Spinal cord (tissue), 9 donors: ENCODE measurements at regions not wholly inside any gene's neighbourhood (a gene's known extent, or its start where the extent isn't known, plus 50 kb on each side); places are given as distances from the start of the nearest gene placed in this dataset.
A peak's percentile ranks its signal among the peaks of the same experiment; 100 is the strongest.

Source experiments
- DNase-seq, 6 donors: peaks; one replicate each; pipeline versions ENCODE4 v3.0.0 to v3.0.0-alpha.2; 2013 to 2015; ENCODE audit warnings: low spot score in 6 of 6, low read depth in 4 of 6
- H3K27ac ChIP-seq: one replicate; pipeline ENCODE4 v1.5.1; 2013; ENCODE audit warnings: low read depth, low read length, control low read depth
- H3K27me3 ChIP-seq: one replicate; pipeline ENCODE4 v1.6.1; 2013; ENCODE audit warnings: low read length; ENCODE audit not compliant: control insufficient read depth, insufficient read depth
- H3K36me3 ChIP-seq: one replicate; pipeline ENCODE4 v1.6.1; 2013; ENCODE audit warnings: low read length; ENCODE audit not compliant: control insufficient read depth, insufficient read depth
- H3K4me1 ChIP-seq: one replicate; pipeline ENCODE4 v1.6.1; 2013; ENCODE audit warnings: low read length; ENCODE audit not compliant: control insufficient read depth, insufficient read depth
- H3K4me3 ChIP-seq: one replicate; pipeline ENCODE4 v1.5.1; 2013; ENCODE audit warnings: low read depth, low read length, control low read depth
- H3K9me3 ChIP-seq: one replicate; pipeline ENCODE4 v1.6.1; 2013; ENCODE audit warnings: low read length; ENCODE audit not compliant: control insufficient read depth, insufficient read depth
- WGBS: methylation state at CpG from one replicate; pipeline ENCODE4 v1.1.5; 2013; ENCODE audit warnings: missing lambda C conversion rate; ENCODE audit not compliant: insufficient coverage; 5-methylcytosine and 5-hydroxymethylcytosine counted together
- donor health status: healthy.

GRCh38 chr6:164068527-164068926 is 654.0 kb downstream of the QKI start:
- Histone ChIP-seq H3K4me3 (no peak overlapping the region), H3K4me1 (peaks cover 9% of the 10 kb centered on the region), H3K27me3 (no peaks in the 10 kb centered on the region), H3K9me3 (no peaks in the 10 kb centered on the region), H3K36me3 (no peaks in the 10 kb centered on the region), H3K27ac (peak overlapping the region; percentile 82)
- WGBS = 61% methylated on average over 3 of the region's 4 CpGs
- DNase-seq = no peak

GRCh38 chr6:164066766-164067165 is 652.2 kb downstream of the QKI start:
- WGBS = no CpG with 5 or more reads among the region's 5 CpGs

GRCh38 chr6:164066335-164066734 is 651.8 kb downstream of the QKI start:
- Histone ChIP-seq H3K36me3 (no peaks in the 10 kb centered on the region), H3K4me1 (peaks cover 9% of the 10 kb centered on the region), H3K9me3 (no peaks in the 10 kb centered on the region), H3K27me3 (no peaks in the 10 kb centered on the region), H3K4me3 (no peak overlapping the region), H3K27ac (no peak overlapping the region)
- no peak for DNase-seq
- WGBS = 88% methylated on average over 3 of the region's 6 CpGs

More at GRCh38 chr6:164066766-164067165, 652.2 kb downstream of the QKI start:
- Histone ChIP-seq H3K36me3 (no peaks in the 10 kb centered on the region), H3K9me3 (no peaks in the 10 kb centered on the region), H3K27me3 (no peaks in the 10 kb centered on the region), H3K4me3 (no peak overlapping the region), H3K4me1 (peaks cover 9% of the 10 kb centered on the region), H3K27ac (no peak overlapping the region)
- DNase-seq = no peak

- H3K27ac ChIP-seq = no peak overlapping the region
- peaks cover 2% of the 10 kb centered on the region for H3K9me3 ChIP-seq
- no peak for DNase-seq
- H3K4me3 ChIP-seq = no peak overlapping the region
- no peaks in the 10 kb centered on the region for H3K36me3 ChIP-seq
- H3K4me1 ChIP-seq = no peaks in the 10 kb centered on the region
- WGBS = 88% methylated on average over 1 of the region's 3 CpGs
- no peaks in the 10 kb centered on the region for H3K27me3 ChIP-seq
These were observed 648.8 kb downstream of the QKI start for GRCh38 chr6:164063346-164063745.

- Histone ChIP-seq H3K27me3 (no peaks in the 10 kb centered on the region), H3K36me3 (no peaks in the 10 kb centered on the region), H3K27ac (no peak overlapping the region), H3K4me1 (no peaks in the 10 kb centered on the region), H3K9me3 (peaks cover 2% of the 10 kb centered on the region), H3K4me3 (no peak overlapping the region)
- no peak for DNase-seq
- WGBS = no CpG with 5 or more reads among the region's 5 CpGs
These were observed 648.4 kb downstream of the QKI start for GRCh38 chr6:164062872-164063271.

GRCh38 chr6:164057876-164058275 is 643.4 kb downstream of the QKI start:
- 100% methylated on average over 1 of the region's 5 CpGs for WGBS
- Histone ChIP-seq H3K36me3 (no peaks in the 10 kb centered on the region), H3K27me3 (no peaks in the 10 kb centered on the region), H3K4me3 (no peak overlapping the region), H3K4me1 (no peaks in the 10 kb centered on the region), H3K27ac (no peak overlapping the region), H3K9me3 (peaks cover 4% of the 10 kb centered on the region)
- no peak for DNase-seq

GRCh38 chr6:164051427-164051826 is 636.9 kb downstream of the QKI start:
- no peaks in the 10 kb centered on the region for H3K36me3 ChIP-seq
- H3K27ac ChIP-seq = no peak overlapping the region
- H3K27me3 ChIP-seq = no peaks in the 10 kb centered on the region
- no peak overlapping the region for H3K4me3 ChIP-seq
- H3K9me3 ChIP-seq = no peaks in the 10 kb centered on the region
- H3K4me1 ChIP-seq = no peaks in the 10 kb centered on the region
- WGBS = 94% methylated on average over 3 of the region's 4 CpGs
- no peak for DNase-seq

- H3K27me3 ChIP-seq = no peaks in the 10 kb centered on the region
- no peak overlapping the region for H3K4me3 ChIP-seq
- no peaks in the 10 kb centered on the region for H3K4me1 ChIP-seq
- H3K36me3 ChIP-seq = no peaks in the 10 kb centered on the region
- WGBS = no CpG with 5 or more reads among the region's 2 CpGs
- peak in 1 of 6 donors; percentile 67 for DNase-seq
- no peaks in the 10 kb centered on the region for H3K9me3 ChIP-seq
- H3K27ac ChIP-seq = no peak overlapping the region
These were observed 635.0 kb downstream of the QKI start for GRCh38 chr6:164049517-164049988.

GRCh38 chr6:164048840-164049516 is 634.5 kb downstream of the QKI start:
- Histone ChIP-seq H3K4me3 (no peak overlapping the region), H3K36me3 (no peaks in the 10 kb centered on the region), H3K27me3 (no peaks in the 10 kb centered on the region), H3K27ac (no peak overlapping the region), H3K9me3 (peaks cover 1% of the 10 kb centered on the region), H3K4me1 (no peaks in the 10 kb centered on the region)
- no peak for DNase-seq
- 93% methylated on average over 3 of the region's 6 CpGs for WGBS

GRCh38 chr6:164045082-164045481 is 630.6 kb downstream of the QKI start:
- no peaks in the 10 kb centered on the region for H3K27me3 ChIP-seq
- WGBS = no CpG with 5 or more reads among the region's 1 CpG
- H3K36me3 ChIP-seq = no peaks in the 10 kb centered on the region
- peaks cover 5% of the 10 kb centered on the region for H3K9me3 ChIP-seq
- no peak overlapping the region for H3K27ac ChIP-seq
- no peak overlapping the region for H3K4me3 ChIP-seq
- no peaks in the 10 kb centered on the region for H3K4me1 ChIP-seq
- no peak for DNase-seq
